Uterus (tissue), 2 donors: ENCODE measurements at regions not wholly inside any gene's neighbourhood (a gene's known extent, or its start where the extent isn't known, plus 50 kb on each side); places are given as distances from the start of the nearest gene placed in this dataset.

Source experiments
- POLR2A ChIP-seq, 2 donors: fragments of 450-650 bp; IDR thresholded peaks; one replicate each; pipeline ENCODE4 v1.6.1; 2016; ENCODE audit warnings: antibody characterized with exemption in 2 of 2, mild to moderate bottlenecking in 1 of 2, moderate library complexity in 1 of 2
- TF ChIP-seq, protein P1 (sequence below), 4 experiments: fragments of 200-600 bp in 2 of 4; fragments of 450-650 bp in 2 of 4; sonication (generic) in 2 of 4; IDR thresholded peaks; one replicate each; pipeline ENCODE4 v1.5.1; 2016 to 2019; ENCODE audit warnings: antibody characterized with exemption in 4 of 4, mild to moderate bottlenecking in 2 of 4, moderate library complexity in 1 of 4

DNA sequence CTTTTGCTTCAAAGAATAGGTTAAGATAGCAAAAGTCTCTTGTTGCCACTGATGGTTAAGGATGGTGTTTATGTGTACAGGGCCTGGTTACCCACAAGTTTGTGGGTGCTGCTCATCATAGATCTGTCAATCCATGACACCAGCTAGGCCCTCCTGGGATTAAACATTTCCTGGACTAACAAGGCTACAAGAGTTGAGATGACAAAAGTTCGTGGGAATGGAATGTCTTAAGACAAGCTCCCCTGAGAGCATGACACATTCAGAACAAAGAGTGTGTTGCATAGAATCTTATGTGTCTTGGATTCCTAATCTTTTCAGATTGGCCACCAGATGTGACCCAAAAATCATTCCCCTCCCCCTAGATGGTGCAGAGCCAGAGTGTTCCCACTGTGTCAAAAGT is 592.5 kb upstream of the USP15 start:
- no peak for TF ChIP-seq POLR2A (IDR thresholded peaks at IDR 0.05)
- TF ChIP-seq, protein P1, sequence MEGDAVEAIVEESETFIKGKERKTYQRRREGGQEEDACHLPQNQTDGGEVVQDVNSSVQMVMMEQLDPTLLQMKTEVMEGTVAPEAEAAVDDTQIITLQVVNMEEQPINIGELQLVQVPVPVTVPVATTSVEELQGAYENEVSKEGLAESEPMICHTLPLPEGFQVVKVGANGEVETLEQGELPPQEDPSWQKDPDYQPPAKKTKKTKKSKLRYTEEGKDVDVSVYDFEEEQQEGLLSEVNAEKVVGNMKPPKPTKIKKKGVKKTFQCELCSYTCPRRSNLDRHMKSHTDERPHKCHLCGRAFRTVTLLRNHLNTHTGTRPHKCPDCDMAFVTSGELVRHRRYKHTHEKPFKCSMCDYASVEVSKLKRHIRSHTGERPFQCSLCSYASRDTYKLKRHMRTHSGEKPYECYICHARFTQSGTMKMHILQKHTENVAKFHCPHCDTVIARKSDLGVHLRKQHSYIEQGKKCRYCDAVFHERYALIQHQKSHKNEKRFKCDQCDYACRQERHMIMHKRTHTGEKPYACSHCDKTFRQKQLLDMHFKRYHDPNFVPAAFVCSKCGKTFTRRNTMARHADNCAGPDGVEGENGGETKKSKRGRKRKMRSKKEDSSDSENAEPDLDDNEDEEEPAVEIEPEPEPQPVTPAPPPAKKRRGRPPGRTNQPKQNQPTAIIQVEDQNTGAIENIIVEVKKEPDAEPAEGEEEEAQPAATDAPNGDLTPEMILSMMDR (IDR thresholded peaks at IDR 0.05), result no peak
